Fibroblast of skin of left quadriceps (primary cell): ENCODE measurements at regions not wholly inside any gene's neighbourhood (a gene's known extent, or its start where the extent isn't known, plus 50 kb on each side); places are given as distances from the start of the nearest gene placed in this dataset.
"Not testable (repeated sequence)": the region's sequence is repeated elsewhere in the genome, so short reads cannot be mapped to it uniquely, and the experiment has no call there.

ENCODE experiments used
- DNase-seq, 2 experiments: peaks; one replicate each; pipeline ENCODE4 v3.0.0-alpha.2; 2013; ENCODE audit warnings: low read depth in 2 of 2

DNA sequence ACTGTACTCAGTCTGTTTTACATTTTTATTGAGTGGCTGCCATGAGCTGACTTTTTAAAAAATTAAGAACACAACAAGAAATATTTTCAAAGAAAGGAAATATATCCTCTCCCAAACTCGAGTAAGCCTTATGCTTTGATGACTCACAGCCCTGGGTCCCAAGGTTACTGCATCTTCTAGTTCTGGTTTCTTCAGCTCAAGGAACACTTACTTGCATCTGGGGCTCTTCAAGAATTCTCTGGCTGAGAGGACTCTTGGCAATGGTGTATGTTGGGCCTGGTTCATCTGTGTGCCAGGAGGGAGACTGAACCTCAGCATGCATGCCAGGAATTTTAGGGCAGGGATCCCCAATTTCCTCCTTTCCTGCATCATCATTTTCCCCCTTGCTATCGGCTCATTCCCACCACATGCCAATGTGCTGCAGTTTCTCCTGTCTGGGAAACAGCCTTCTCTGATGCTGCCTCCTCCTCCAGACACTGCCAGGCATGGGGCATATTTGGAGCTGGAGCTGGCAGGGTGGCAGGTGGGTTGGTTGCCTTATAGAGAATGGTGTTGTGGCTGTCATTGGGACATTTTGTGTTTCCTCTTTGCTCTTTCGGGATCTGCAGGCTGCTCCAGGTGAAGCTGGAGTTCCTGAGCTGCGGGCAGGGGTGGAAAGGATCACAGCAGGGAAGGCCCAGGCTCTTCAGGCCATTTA lies 192.2 kb upstream of the HS6ST1 start:
- peak; percentile 29 to 31 for DNase-seq

DNA sequence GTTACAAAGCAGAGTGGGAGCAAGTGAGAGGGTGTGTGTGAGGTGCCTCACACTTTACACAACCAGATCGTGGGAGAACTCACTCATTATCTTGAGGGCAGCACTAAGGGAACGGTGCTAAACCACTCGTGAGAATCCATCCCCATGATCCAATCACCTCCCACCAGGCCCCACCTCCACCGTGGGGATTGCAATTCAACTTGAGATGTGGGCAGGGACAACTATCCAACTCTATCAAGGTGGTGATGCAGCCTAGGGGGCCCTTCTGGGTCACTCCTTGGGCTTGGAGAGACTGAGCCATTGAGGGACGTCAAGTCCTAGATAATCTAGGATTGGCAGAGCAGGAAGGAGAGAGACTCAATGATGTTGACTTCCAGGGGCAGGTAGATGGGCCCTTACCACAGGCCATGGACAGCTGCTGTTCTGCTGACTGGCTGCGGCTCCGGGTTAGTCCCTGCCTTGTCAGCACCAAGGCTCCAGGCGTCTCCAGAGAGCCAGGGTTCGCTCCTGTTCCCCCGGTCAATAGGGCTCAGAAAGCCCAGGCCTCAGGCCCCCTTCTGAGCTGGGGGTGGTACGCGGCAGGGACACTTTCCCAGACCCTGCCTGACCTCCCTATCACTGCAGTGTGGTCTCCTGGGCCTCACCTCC lies 193.2 kb upstream of the HS6ST1 start:
- DNase-seq: no peak

- no peak for DNase-seq
These were observed 193.9 kb upstream of the HS6ST1 start for GRCh38 chr2:128512379-128513115.

GRCh38 chr2:128513116-128513960 lies 194.7 kb upstream of the HS6ST1 start:
- no peak for DNase-seq

GRCh38 chr2:128513961-128514283 lies 195.3 kb upstream of the HS6ST1 start:
- DNase-seq: no peak

- DNase-seq: no peak
These were observed 195.9 kb upstream of the HS6ST1 start for GRCh38 chr2:128514555-128514955.

DNA sequence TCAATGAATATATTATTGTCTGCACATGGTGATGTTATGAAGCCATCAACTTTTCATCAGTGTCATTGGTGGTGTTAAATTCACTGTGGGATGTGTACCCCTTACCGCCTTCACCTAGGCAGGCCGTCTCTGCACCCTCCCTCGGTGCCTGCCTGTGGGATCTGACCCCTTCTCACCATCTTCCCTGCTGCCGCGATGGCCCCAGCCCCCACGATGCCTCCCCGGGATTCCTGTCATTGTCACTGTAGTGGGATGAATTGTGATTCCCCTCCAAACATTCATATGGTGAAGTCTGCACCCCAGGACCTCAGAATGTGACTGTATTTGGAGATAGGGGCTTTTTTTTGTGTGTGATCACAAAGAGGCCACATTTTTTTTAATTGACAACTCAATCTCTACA lies 198.3 kb upstream of the HS6ST1 start:
- no peak for DNase-seq

DNA sequence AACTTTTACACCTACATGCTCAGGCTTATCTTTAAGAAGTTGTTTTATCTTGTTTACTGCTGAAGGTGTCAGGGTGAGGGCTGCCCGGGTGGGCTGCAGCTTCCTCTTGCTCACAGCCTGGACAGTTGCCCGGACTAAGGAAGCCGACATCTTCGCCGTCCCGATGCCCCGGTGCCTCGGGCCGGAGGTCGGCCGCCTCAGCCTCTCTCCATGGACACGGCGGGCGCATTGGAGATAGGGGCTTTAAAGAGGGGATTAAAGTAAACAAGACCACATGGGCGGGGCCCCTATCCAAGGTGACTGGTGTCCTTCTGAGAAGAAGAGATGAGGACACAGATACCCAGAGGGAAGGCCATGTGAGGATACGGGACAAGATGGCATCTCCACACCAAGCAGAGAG lies 200.4 kb upstream of the HS6ST1 start:
- DNase-seq: not testable (repeated sequence)

DNA sequence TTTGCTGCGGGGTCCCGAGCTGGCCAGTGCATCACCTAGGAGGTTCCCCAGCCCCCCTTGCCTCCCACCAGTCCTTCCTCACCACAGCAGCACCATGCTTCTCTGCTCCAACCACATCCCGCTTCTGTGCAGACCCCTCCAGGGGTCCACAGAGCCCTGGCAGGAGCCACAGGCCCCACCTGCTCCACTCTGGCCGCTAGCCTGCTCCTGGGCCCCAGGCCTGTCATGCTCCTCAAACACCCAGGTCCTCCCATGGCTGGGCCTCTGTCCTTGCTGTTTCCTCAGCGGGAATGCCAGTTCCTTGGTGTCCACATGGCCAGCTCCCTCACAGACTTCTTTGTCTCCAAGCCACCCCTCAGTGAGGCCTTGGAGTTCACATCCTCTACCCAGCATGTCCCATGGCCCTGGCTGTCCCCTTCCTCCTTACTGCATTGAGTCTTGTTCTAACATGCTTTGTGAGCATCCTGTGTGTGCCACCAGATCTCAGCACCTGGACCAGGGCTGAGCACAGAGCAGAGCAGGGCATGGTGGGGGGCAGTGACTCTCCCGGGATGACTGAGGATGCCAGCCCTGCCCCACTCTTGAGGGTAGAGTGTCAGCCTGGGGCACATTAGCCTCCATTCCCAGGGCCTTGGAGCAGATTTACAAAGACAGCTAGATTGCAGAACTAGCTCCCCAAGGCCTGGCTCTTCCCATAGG lies 201.0 kb upstream of the HS6ST1 start:
- DNase-seq: no peak

GRCh38 chr2:128520340-128520739 lies 201.7 kb upstream of the HS6ST1 start:
- DNase-seq: no peak

DNA sequence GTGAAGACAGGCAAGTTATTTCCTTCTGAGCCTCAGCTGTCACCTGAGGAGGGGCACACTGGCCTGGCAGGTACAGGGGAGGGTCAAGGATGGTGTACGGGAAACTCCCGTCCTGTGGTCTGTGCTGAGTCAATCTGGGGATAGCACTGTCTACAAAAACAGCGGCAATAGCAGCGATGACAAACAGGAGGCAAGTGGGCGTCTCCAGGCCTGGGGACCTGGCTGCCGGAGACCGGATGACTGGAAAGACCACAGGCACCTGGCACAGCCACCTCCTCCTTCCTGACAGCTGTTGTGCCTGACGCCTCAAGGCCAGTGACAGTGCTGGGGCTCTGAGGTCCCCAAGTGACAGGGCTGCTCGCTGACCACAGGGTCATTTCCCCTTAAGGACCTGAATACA lies 202.1 kb upstream of the HS6ST1 start:
- no peak for DNase-seq

DNA sequence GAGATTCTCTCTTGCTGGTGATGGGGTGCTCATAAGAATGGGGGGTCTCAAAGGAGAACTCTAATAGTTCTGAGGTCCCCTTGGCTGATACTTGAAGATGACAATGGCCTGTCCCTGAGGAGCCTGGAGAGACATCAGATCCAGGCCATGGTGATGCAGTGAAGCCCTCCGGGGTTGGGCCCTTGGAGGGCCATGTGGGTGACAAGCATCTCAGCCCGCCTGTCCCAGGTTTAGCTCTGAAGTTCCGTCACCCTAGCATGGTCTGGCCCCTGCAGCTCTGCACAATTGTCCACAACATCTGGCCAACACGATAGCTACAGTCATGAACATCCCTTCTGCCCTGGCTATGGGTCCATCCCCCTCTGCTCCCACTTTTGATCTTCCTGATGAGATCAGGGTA lies 202.8 kb upstream of the HS6ST1 start:
- no peak for DNase-seq

DNA sequence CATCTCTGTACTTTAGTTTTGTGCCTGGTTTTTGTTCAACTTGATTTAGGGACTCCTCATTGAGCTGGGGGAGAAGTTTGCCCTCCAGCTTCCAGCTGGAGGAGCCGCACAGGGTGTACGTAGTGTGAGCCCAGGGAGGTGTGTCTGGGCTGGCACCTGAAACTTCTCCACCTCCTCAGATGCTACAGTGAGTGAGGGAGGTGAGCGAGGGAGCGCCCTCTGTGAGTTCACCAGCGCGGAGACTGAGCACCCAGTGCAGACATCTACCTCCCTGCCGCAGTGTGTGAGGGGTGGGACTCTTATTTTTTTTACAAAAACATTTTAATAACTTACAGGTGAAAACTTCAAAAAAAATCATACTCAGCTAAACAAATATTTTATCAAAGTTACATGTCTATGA lies 204.2 kb upstream of the HS6ST1 start:
- no peak for DNase-seq

GRCh38 chr2:128523457-128523856 lies 204.8 kb upstream of the HS6ST1 start:
- no peak for DNase-seq

DNA sequence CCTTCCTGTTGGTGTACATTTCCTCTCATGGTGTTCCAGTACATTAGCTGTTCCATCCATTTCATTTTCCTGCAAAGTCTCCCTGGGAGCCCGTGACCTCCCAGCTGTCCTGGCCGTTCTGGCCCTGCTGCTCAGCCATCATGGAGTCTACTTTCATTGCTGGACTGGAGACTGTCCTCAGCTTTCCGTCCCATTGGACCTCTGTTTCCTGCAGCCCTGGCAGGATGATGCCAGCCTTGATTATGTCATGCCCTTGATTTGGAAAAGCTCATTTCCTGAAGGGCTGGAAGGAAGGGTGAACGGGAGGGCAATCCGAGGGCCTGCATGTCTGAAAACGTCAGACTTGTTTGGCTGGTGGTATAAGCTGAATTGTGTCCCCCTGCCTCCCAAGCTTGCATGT lies 205.5 kb upstream of the HS6ST1 start:
- no peak for DNase-seq

DNA sequence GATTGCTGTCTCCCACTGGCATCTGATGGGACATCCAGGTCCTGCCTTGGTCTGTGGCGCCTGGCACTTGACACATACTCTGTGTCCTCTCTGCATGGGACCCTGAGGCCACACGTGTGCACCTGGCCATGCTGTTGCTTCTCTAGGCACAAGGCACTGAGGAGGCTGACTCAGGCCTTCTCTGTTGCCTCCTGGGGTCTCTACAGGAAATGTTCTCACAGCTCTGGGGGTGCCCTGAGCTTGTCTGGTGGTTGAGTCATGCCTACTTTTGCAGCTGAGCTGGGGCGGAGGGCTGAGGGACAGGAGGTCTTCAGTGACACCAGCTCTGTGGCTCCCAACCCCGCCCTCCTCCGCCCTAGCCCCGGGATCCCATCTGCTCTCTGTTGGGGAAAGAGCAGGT lies 207.0 kb upstream of the HS6ST1 start:
- DNase-seq: no peak

DNA sequence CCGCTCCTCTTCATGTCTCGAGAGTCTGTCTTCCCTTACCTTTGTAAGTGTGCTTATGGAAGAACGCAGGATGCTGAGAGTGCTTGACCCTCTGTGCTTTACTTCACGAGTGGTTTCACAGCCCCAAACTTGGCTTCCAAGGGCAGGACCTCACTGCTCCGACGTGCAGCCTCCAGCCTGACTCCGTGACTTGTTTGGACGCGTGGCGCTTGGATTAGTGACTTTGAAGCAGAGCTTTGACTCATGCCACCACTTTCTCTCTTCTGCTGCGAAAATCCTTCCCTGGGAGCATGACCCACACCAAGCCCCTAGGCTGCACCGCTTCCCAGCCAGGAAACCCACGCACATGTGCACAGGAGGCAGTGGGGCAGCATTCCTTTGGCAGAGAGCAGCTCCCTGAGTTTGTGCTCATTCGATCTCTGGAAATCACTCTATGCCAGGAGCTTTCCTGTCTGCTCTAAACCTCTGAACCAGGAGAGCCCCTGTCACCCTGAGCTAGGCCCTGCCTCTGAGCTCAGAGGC lies 207.8 kb upstream of the HS6ST1 start:
- DNase-seq: no peak

- no peak for DNase-seq
These were observed 209.5 kb upstream of the HS6ST1 start for GRCh38 chr2:128528133-128528532.

- no peak for DNase-seq
These were observed 211.4 kb upstream of the HS6ST1 start for GRCh38 chr2:128530025-128530573.

DNA sequence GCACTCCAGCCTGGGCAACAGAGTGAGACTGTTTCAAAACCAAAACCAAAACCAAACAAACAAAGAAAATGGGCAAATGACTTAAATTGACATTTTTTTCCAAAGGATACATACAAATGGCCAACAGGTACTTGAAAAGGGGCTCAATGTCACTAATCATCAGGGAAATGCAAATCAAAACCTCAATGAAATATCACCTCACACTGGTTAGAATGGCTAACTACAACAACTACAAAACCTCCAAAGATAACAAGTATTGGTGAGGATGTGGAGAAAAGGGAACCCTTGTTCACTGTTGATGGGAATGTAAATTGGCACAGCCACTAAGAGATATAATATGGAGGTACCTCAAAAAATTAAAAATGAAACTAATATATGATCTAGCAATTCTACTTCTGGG lies 213.2 kb upstream of the HS6ST1 start:
- DNase-seq: no peak

- no peak for DNase-seq
These were observed 214.4 kb upstream of the HS6ST1 start for GRCh38 chr2:128533101-128533500.
